ENCODE measurements at regions not wholly inside any gene's neighbourhood (a gene's known extent, or its start where the extent isn't known, plus 50 kb on each side); places are given as distances from the start of the nearest gene placed in this dataset.

DNA sequence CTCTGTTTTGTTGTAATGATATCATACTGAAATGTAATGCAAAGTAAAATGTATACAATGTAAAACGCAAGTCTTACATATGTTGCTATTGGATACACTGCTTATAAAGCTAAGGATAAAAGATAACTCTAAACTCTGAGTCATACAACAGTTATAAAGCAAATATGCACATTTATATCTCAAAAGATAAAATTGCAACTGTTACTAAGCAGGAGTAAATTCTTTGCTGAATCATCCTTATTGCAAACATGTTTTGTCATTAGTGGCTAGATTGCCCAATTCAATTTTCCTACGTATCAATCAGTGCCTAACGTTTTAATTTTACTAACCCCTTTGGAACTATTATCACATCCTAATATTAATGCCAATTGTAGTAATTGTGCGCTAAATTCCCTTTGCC, 762.9 kb downstream of the LTN1 start:
- TF ChIP-seq CTCF (IDR thresholded peaks at IDR 0.05 in 2 of 3, conservative IDR thresholded peaks at IDR 0.05 in 1 of 3; ENCODE audit: insufficient read depth in 2 of 3, low read depth in 1 of 3, low read length in 3 of 3) (no peak), ETV1 (tag; conservative IDR thresholded peaks at IDR 0.05; ENCODE audit: low read depth) (no peak), RBBP5 (IDR thresholded peaks at IDR 0.05; ENCODE audit: borderline replicate concordance, insufficient read depth, low read length, poor library complexity, severe bottlenecking) (no peak), GTF2F1 (IDR thresholded peaks at IDR 0.05; ENCODE audit: low read depth, low read length) (no peak), CREM (IDR thresholded peaks at IDR 0.05; ENCODE audit: low read depth) (no peak), RAD51 (IDR thresholded peaks at IDR 0.05; ENCODE audit: borderline replicate concordance, low read depth) (no peak), CBFB (CRISPR knock-in tag; IDR thresholded peaks at IDR 0.05) (no peak)
